Embryonic facial prominence (tissue), 1 donor: ENCODE measurements at regions not wholly inside any gene's neighbourhood (a gene's known extent, or its start where the extent isn't known, plus 50 kb on each side); places are given as distances from the start of the nearest gene placed in this dataset.
"Not testable (repeated sequence)": the region's sequence is repeated elsewhere in the genome, so short reads cannot be mapped to it uniquely, and the experiment has no call there.

Source experiments
- DNase-seq: peaks from one replicate; pipeline ENCODE4 v3.0.0-alpha.2; 2016; ENCODE audit errors: extremely low spot score

GRCh38 chr10:57562211-57562610 is 705.5 kb downstream of the IPMK start:
- no peak for DNase-seq

- DNase-seq, result not testable (repeated sequence)
Measured at GRCh38 chr10:57551774-57552173, 715.9 kb downstream of the IPMK start.

- no peak for DNase-seq
Measured at GRCh38 chr10:57535306-57535705, 732.4 kb downstream of the IPMK start.

- no peak for DNase-seq
Measured at GRCh38 chr10:57513637-57514036, 754.1 kb downstream of the IPMK start.

- DNase-seq, result no peak
Measured at GRCh38 chr10:57507788-57508187, 759.9 kb downstream of the IPMK start.

GRCh38 chr10:57506414-57507094 is 761.1 kb downstream of the IPMK start:
- DNase-seq, result no peak

- no peak for DNase-seq
Measured at GRCh38 chr10:57494486-57494885, 773.2 kb downstream of the IPMK start.

- DNase-seq, result no peak
Measured at GRCh38 chr10:57482259-57482658, 785.4 kb downstream of the IPMK start.

GRCh38 chr10:57472823-57473619 is 794.7 kb downstream of the IPMK start:
- DNase-seq, result no peak

GRCh38 chr10:57468894-57469432 is 798.7 kb downstream of the IPMK start:
- no peak for DNase-seq

GRCh38 chr10:57465155-57465554 is 802.5 kb downstream of the IPMK start:
- no peak for DNase-seq

- no peak for DNase-seq
Measured at GRCh38 chr10:57460540-57460939, 807.2 kb downstream of the IPMK start.

- DNase-seq, result no peak
Measured at GRCh38 chr10:57457972-57458512, 809.7 kb downstream of the IPMK start.

GRCh38 chr10:57430376-57430775 is 837.3 kb downstream of the IPMK start:
- no peak for DNase-seq

- DNase-seq, result no peak
Measured at GRCh38 chr10:57420881-57421280, 846.8 kb downstream of the IPMK start.

- no peak for DNase-seq
Measured at GRCh38 chr10:57418476-57418875, 849.2 kb downstream of the IPMK start.

GRCh38 chr10:57395923-57396322 is 871.8 kb downstream of the IPMK start:
- no peak for DNase-seq

GRCh38 chr10:57367412-57367811 is 900.3 kb downstream of the IPMK start:
- no peak for DNase-seq

- no peak for DNase-seq
Measured at GRCh38 chr10:57362811-57363210, 904.9 kb downstream of the IPMK start.

GRCh38 chr10:57353403-57354003 is 914.2 kb downstream of the IPMK start:
- no peak for DNase-seq

GRCh38 chr10:57351076-57351475 is 916.6 kb downstream of the IPMK start:
- DNase-seq, result no peak

GRCh38 chr10:57341294-57341693 is 926.4 kb downstream of the IPMK start:
- no peak for DNase-seq
